Neural progenitor cell (in vitro differentiated cells): ENCODE measurements at regions not wholly inside any gene's neighbourhood (a gene's known extent, or its start where the extent isn't known, plus 50 kb on each side); places are given as distances from the start of the nearest gene placed in this dataset.

ENCODE experiments used
- DNase-seq: peaks from one replicate; pipeline ENCODE4 v3.0.0-alpha.2; 2016; ENCODE audit warnings: low spot score
- H2AFZ ChIP-seq: fragments of 200-600 bp; sonication (generic); replicated peaks from 2 replicates; pipeline ENCODE4 v1.6.1; 2016; ENCODE audit warnings: antibody characterized with exemption
- H3F3A ChIP-seq: fragments of 200-600 bp; sonication (generic); 2 replicates; pipeline ENCODE4 v1.6.1; 2016; ENCODE audit warnings: antibody characterized with exemption, low read depth
- H3K27ac ChIP-seq: fragments of 200-600 bp; sonication (generic); 2 replicates; pipeline ENCODE4 v1.5.1; 2016; ENCODE audit warnings: mild to moderate bottlenecking
- H3K27me3 ChIP-seq: fragments of 200-600 bp; sonication (generic); 2 replicates; pipeline ENCODE4 v1.6.1; 2016; ENCODE audit warnings: mild to moderate bottlenecking, moderate library complexity
- H3K36me3 ChIP-seq: fragments of 200-600 bp; sonication (generic); 2 replicates; pipeline ENCODE4 v1.5.1; 2016
- H3K4me1 ChIP-seq: fragments of 200-600 bp; sonication (generic); 2 replicates; pipeline ENCODE4 v1.6.1; 2016; ENCODE audit warnings: mixed run types
- H3K4me2 ChIP-seq: fragments of 200-600 bp; sonication (generic); 2 replicates; pipeline ENCODE4 v1.6.1; 2016
- H3K4me3 ChIP-seq: fragments of 200-600 bp; sonication (generic); 2 replicates; pipeline ENCODE4 v1.5.1; 2016
- H3K79me2 ChIP-seq: fragments of 200-600 bp; sonication (generic); 2 replicates; pipeline ENCODE4 v1.6.1; 2016; ENCODE audit warnings: low read depth
- H3K9ac ChIP-seq: fragments of 200-600 bp; sonication (generic); 2 replicates; pipeline ENCODE4 v1.6.1; 2016
- H3K9me3 ChIP-seq: fragments of 200-600 bp; sonication (generic); 2 replicates; pipeline ENCODE4 v1.5.1; 2016; ENCODE audit warnings: low read depth
- H4K20me1 ChIP-seq: fragments of 200-600 bp; sonication (generic); 2 replicates; pipeline ENCODE4 v1.6.1; 2016; ENCODE audit warnings: low read depth
- H3K27ac Mint-ChIP-seq: 3 replicates; pipeline ENCODE4 v1.8.0; 2021; ENCODE audit warnings: mixed read lengths
- H3K27me3 Mint-ChIP-seq: 2 replicates; pipeline ENCODE4 v1.8.0; 2022; ENCODE audit warnings: low read depth, mild to moderate bottlenecking, inconsistent platforms, moderate library complexity, mixed read lengths; ENCODE audit not compliant: insufficient read depth
- H3K36me3 Mint-ChIP-seq: 3 replicates; pipeline ENCODE4 v1.8.0; 2021; ENCODE audit warnings: mixed read lengths
- H3K4me1 Mint-ChIP-seq: 3 replicates; pipeline ENCODE4 v1.8.0; 2021; ENCODE audit warnings: mixed read lengths
- H3K4me3 Mint-ChIP-seq: 3 replicates; pipeline ENCODE4 v1.8.0; 2021; ENCODE audit warnings: mild to moderate bottlenecking, moderate library complexity, mixed read lengths
- H3K9me3 Mint-ChIP-seq: 3 replicates; pipeline ENCODE4 v1.8.0; 2020; ENCODE audit warnings: mixed read lengths
- EZH2 ChIP-seq: fragments of 200-600 bp; sonication (generic); IDR thresholded peaks from 2 replicates; pipeline ENCODE4 v1.6.1; 2017; ENCODE audit warnings: antibody characterized with exemption, mild to moderate bottlenecking, moderate library complexity
- EZH2phosphoT487 ChIP-seq: fragments of 200-600 bp; sonication (generic); IDR thresholded peaks from 2 replicates; pipeline ENCODE4 v1.6.1; 2017; ENCODE audit warnings: antibody characterized with exemption
- TF ChIP-seq, protein P1 (sequence below): fragments of 200-600 bp; sonication (generic); IDR thresholded peaks from 2 replicates; pipeline ENCODE4 v1.5.1; 2017; ENCODE audit warnings: antibody characterized with exemption, mild to moderate bottlenecking

DNA sequence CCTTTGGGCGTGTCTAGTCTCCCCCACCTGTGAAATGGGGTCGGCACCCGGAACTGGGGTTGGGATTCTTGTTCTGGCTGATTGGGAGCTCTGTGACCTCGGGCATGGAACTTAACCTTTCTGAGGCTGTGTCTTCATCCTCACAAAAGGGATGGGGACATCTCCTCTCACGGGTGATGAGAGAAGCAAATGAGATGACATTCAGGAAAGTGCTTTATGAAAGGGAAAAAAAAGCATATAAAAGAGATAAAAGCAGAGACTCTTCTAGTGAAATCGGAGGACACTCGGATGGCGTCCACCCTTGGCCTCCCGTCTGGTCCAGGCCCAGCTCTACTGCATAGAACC, 98.9 kb downstream of the LRRC74A start:
- no peaks in the 10 kb centered on the region for H3K36me3 Mint-ChIP-seq
- peaks cover 23% of the 10 kb centered on the region for H3K27me3 Mint-ChIP-seq
- H3K4me1 ChIP-seq = peaks cover 47% of the 10 kb centered on the region
- H3K4me1 Mint-ChIP-seq = peaks cover 96% of the 10 kb centered on the region
- H3K4me3 Mint-ChIP-seq = peak overlapping the region; percentile 74
- no peak overlapping the region for H3K4me3 ChIP-seq
- no peaks in the 10 kb centered on the region for H3K9me3 ChIP-seq
- H2AFZ ChIP-seq = no peak overlapping the region
- no peaks in the 10 kb centered on the region for H3K27me3 ChIP-seq
- peak overlapping the region; percentile 75 for H3K4me2 ChIP-seq
- no peaks in the 10 kb centered on the region for H3K36me3 ChIP-seq
- H3K9ac ChIP-seq = no peak overlapping the region
- DNase-seq = no peak
- H3K27ac ChIP-seq = no peak overlapping the region
- peaks cover 22% of the 10 kb centered on the region for H3F3A ChIP-seq
- H3K9me3 Mint-ChIP-seq = no peaks in the 10 kb centered on the region
- no peaks in the 10 kb centered on the region for H4K20me1 ChIP-seq
- H3K79me2 ChIP-seq = no peaks in the 10 kb centered on the region
- TF ChIP-seq EZH2 (no peak), EZH2phosphoT487 (no peak)
- TF ChIP-seq, protein P1, sequence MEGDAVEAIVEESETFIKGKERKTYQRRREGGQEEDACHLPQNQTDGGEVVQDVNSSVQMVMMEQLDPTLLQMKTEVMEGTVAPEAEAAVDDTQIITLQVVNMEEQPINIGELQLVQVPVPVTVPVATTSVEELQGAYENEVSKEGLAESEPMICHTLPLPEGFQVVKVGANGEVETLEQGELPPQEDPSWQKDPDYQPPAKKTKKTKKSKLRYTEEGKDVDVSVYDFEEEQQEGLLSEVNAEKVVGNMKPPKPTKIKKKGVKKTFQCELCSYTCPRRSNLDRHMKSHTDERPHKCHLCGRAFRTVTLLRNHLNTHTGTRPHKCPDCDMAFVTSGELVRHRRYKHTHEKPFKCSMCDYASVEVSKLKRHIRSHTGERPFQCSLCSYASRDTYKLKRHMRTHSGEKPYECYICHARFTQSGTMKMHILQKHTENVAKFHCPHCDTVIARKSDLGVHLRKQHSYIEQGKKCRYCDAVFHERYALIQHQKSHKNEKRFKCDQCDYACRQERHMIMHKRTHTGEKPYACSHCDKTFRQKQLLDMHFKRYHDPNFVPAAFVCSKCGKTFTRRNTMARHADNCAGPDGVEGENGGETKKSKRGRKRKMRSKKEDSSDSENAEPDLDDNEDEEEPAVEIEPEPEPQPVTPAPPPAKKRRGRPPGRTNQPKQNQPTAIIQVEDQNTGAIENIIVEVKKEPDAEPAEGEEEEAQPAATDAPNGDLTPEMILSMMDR = no peak
- peak overlapping the region; percentile 92 for H3K27ac Mint-ChIP-seq

DNA sequence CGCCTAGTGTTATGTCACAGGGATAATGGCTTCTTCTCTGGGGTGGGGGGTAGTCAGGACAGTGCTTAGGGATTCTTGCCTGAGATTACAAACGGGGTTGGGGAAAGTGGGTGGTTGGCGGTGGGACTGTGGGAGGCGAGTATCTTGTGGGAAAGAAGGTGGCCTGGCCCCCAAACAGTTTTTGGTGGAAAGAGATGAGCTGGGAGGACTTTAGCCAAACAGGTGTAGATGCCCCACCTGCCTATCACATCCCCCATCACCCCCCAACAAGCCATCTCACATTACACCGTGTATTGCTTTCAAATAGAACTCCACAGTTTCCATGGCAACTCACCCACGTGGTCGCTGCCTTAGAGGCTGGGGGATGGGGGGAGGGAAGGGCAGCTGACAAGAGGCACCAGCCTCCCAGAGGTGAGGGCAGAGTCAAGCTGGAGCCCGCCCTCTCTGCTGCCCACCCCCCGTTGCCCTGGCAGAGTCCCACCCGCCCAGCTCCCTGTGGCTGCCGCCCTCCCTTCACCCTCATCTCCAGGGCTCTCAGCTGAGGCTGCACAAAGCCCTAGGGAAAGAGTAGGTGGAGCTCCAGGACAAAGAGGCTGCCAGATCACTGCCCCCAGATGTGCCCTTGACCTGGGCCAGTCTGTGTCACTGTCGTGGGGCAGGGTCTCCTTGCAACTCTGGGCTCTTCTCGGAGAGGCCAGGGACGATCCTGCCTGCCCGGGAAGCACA, 98.3 kb downstream of the LRRC74A start:
- Histone ChIP-seq H4K20me1 (no peaks in the 10 kb centered on the region), H3K36me3 (no peaks in the 10 kb centered on the region), H3K9me3 (no peaks in the 10 kb centered on the region), H3K27ac (no peak overlapping the region), H3K4me3 (peak overlapping the region; percentile 28), H2AFZ (peak overlapping the region; percentile 86), H3F3A (peaks cover 22% of the 10 kb centered on the region), H3K4me2 (peak overlapping the region; percentile 75), H3K27me3 (no peaks in the 10 kb centered on the region), H3K79me2 (no peaks in the 10 kb centered on the region), H3K9ac (no peak overlapping the region), H3K4me1 (peaks cover 47% of the 10 kb centered on the region)
- peaks cover 96% of the 10 kb centered on the region for H3K4me1 Mint-ChIP-seq
- H3K27me3 Mint-ChIP-seq = peaks cover 20% of the 10 kb centered on the region
- DNase-seq = peak; percentile 83
- peak overlapping the region; percentile 78 for H3K4me3 Mint-ChIP-seq
- H3K9me3 Mint-ChIP-seq = no peaks in the 10 kb centered on the region
- TF ChIP-seq EZH2phosphoT487 (no peak), EZH2 (no peak)
- TF ChIP-seq, protein P1 = no peak
- peak overlapping the region; percentile 97 for H3K27ac Mint-ChIP-seq
- H3K36me3 Mint-ChIP-seq = no peaks in the 10 kb centered on the region

DNA sequence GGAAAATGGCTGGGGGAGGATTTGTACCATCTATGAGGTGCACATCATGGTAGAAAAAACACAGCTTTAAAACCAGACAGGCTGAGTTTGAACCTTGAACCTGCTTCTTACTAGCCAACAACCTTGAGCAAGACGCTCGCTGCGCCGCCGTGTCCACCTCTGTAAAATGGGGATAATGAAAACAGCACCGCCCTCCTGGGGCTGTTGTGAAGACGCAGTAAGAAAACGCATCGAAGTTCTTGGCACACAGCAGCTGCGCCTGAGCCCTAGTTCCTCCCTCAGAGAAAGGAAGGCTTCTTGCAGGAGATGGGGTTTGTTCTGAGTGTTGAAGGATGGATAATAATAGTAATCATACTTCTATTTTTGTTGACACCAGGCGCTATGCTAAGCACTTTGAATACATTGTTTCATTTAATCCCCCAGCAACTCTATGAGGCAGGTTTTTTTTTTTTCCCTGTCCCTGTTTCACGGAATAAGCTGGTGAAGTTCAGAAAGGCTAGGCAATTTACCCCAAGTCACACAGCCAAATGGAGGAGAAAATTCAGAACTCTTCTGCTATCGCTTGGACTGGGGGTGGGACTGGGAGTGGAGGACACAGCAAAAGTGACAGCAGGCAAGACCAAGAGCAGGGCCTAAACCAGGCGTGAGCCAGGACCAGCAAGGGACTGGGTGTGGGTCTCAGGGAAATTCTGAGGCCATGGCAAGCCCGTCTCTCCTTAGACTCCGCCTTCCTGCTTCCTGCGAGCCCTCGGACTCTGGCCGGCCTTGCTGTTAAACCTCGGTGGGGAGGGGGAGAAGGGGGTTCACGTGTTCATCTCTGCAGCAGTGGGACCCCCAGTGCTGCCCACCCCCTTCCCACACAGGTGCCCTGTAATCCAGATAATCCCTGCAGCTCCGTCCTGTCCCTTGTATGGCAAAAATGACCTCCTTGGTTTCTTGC, 97.5 kb downstream of the LRRC74A start:
- peak overlapping the region; percentile 28 for H3K4me3 ChIP-seq
- no peak overlapping the region for H3K9ac ChIP-seq
- TF ChIP-seq EZH2phosphoT487 (no peak), EZH2 (no peak)
- TF ChIP-seq, protein P1 = no peak
- H3K27ac Mint-ChIP-seq = peak overlapping the region; percentile 97
- H3K4me2 ChIP-seq = peak overlapping the region; percentile 75
- H3K36me3 Mint-ChIP-seq = no peaks in the 10 kb centered on the region
- no peaks in the 10 kb centered on the region for H3K79me2 ChIP-seq
- no peaks in the 10 kb centered on the region for H3K36me3 ChIP-seq
- peak; percentile 47 for DNase-seq
- peak overlapping the region; percentile 78 for H3K4me3 Mint-ChIP-seq
- peaks cover 22% of the 10 kb centered on the region for H3F3A ChIP-seq
- peaks cover 97% of the 10 kb centered on the region for H3K4me1 Mint-ChIP-seq
- no peaks in the 10 kb centered on the region for H3K9me3 Mint-ChIP-seq
- no peaks in the 10 kb centered on the region for H3K27me3 ChIP-seq
- H2AFZ ChIP-seq = peak overlapping the region; percentile 86
- no peaks in the 10 kb centered on the region for H4K20me1 ChIP-seq
- H3K27ac ChIP-seq = no peak overlapping the region
- H3K27me3 Mint-ChIP-seq = peaks cover 18% of the 10 kb centered on the region
- no peaks in the 10 kb centered on the region for H3K9me3 ChIP-seq
- peaks cover 56% of the 10 kb centered on the region for H3K4me1 ChIP-seq
